Parathyroid adenoma (tissue), 2 donors: ENCODE measurements at regions not wholly inside any gene's neighbourhood (a gene's known extent, or its start where the extent isn't known, plus 50 kb on each side); places are given as distances from the start of the nearest gene placed in this dataset.
A peak's percentile ranks its signal among the peaks of the same experiment; 100 is the strongest.

Source experiments
- H2AFZ ChIP-seq: fragments of 300-600 bp; sonication (generic); one replicate; pipeline ENCODE4 v1.7.0; 2017; ENCODE audit warnings: antibody characterized with exemption, mild to moderate bottlenecking
- H3K27ac ChIP-seq: fragments of 300-600 bp; sonication (generic); one replicate; pipeline ENCODE4 v1.7.0; 2017
- H3K27me3 ChIP-seq: fragments of 300-600 bp; sonication (generic); one replicate; pipeline ENCODE4 v1.7.0; 2017; ENCODE audit warnings: low read length; ENCODE audit not compliant: control insufficient read depth, insufficient read depth
- H3K36me3 ChIP-seq: fragments of 300-600 bp; sonication (generic); one replicate; pipeline ENCODE4 v1.7.0; 2017; ENCODE audit warnings: low read length; ENCODE audit not compliant: control insufficient read depth, insufficient read depth
- H3K4me1 ChIP-seq: fragments of 300-600 bp; sonication (generic); one replicate; pipeline ENCODE4 v1.7.0; 2017; ENCODE audit warnings: control low read depth
- H3K4me2 ChIP-seq: fragments of 300-600 bp; sonication (generic); one replicate; pipeline ENCODE4 v1.7.0; 2017; ENCODE audit warnings: low read length
- H3K4me3 ChIP-seq: fragments of 300-600 bp; sonication (generic); one replicate; pipeline ENCODE4 v1.7.0; 2017; ENCODE audit warnings: low read depth, low read length
- H3K79me2 ChIP-seq: fragments of 300-600 bp; sonication (generic); one replicate; pipeline ENCODE4 v1.7.0; 2017; ENCODE audit warnings: control low read depth
- H3K9ac ChIP-seq: fragments of 300-600 bp; sonication (generic); one replicate; pipeline ENCODE4 v1.7.0; 2017; ENCODE audit warnings: mild to moderate bottlenecking
- H3K9me3 ChIP-seq: fragments of 300-600 bp; sonication (generic); one replicate; pipeline ENCODE4 v1.7.0; 2017; ENCODE audit warnings: low read length; ENCODE audit not compliant: control insufficient read depth
- CTCF ChIP-seq: fragments of 300-600 bp; sonication (generic); IDR thresholded peaks from one replicate; pipeline ENCODE4 v1.7.0; 2017; ENCODE audit warnings: antibody characterized with exemption, mild to moderate bottlenecking
- donor health status: primary hyperparathyroidism.

GRCh38 chr12:91931111-91931510 is 214.5 kb downstream of the BTG1 start:
- no peak for TF ChIP-seq CTCF
- Histone ChIP-seq H3K4me3 (no peak overlapping the region), H3K79me2 (no peaks in the 10 kb centered on the region), H3K36me3 (no peaks in the 10 kb centered on the region), H3K9ac (no peak overlapping the region), H3K9me3 (no peaks in the 10 kb centered on the region), H3K27ac (no peak overlapping the region), H2AFZ (peak overlapping the region; percentile 26), H3K4me2 (no peak overlapping the region), H3K4me1 (no peaks in the 10 kb centered on the region), H3K27me3 (no peaks in the 10 kb centered on the region)

DNA sequence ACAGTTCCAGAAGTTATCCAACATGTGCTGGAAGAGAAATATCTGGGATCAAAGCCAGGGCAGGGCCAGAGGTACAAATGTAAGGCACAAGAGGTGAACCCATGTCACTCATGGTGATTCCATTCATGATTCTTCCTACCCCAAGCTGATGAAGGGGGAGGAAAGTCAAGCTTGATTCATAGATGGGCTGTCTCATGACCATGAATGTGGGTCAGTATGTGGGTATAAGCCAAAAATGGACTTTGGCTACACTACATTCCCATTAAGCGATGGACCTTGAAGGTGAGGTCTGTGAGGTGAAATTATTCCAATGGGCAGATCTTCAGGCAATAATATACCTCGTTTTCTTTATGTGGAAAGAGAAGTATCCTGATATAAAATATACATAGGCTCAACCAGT is 217.1 kb downstream of the BTG1 start:
- Histone ChIP-seq H3K36me3 (no peaks in the 10 kb centered on the region), H2AFZ (no peak overlapping the region), H3K9me3 (no peaks in the 10 kb centered on the region), H3K4me3 (no peak overlapping the region), H3K27me3 (no peaks in the 10 kb centered on the region), H3K79me2 (no peaks in the 10 kb centered on the region), H3K27ac (no peak overlapping the region), H3K9ac (no peak overlapping the region), H3K4me1 (no peaks in the 10 kb centered on the region), H3K4me2 (no peak overlapping the region)
- TF ChIP-seq CTCF: no peak

DNA sequence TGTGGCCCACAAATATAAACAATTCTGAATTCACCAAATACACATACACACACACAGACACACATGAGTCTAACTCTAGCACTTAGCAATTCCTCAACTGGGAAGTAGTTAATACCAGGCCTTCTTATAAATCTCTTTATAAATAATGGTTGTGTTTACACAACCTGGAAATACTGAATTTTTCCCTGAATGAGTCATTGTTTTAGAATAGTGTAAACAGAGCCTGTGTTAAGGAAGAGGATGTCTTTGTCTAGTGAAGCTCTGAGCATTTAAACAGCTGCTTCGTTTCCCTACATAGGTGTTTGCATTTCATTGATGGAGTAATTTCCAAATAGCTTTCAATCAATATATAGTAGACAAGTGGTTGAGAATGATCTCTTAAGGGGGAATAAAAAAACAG is 218.8 kb downstream of the BTG1 start:
- Histone ChIP-seq H3K79me2 (no peaks in the 10 kb centered on the region), H3K4me3 (no peak overlapping the region), H2AFZ (no peak overlapping the region), H3K27me3 (no peaks in the 10 kb centered on the region), H3K4me1 (peaks cover 8% of the 10 kb centered on the region), H3K4me2 (no peak overlapping the region), H3K27ac (no peak overlapping the region), H3K9me3 (no peaks in the 10 kb centered on the region), H3K9ac (no peak overlapping the region), H3K36me3 (no peaks in the 10 kb centered on the region)
- no peak for TF ChIP-seq CTCF

DNA sequence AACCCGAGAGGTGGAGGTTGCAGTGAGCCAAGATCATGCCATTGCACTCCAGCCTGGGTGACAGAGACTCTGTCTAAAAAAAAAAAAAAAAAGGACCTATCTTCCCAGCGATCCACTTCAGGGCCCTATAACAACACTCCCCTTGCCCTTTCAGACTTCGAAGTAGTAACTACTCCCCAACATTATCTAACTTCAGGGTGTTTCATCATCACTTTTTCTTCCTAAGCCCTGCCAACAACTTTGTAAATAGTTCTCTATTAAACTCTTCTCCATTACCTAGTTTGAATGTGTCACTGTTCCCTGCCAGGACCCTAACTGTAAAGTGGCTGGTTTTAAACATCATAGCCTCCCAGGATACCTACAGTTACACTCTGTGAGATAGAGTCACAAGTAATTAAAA is 220.8 kb downstream of the BTG1 start:
- no peak for TF ChIP-seq CTCF
- Histone ChIP-seq H3K27me3 (no peaks in the 10 kb centered on the region), H3K36me3 (no peaks in the 10 kb centered on the region), H3K4me1 (peaks cover 24% of the 10 kb centered on the region), H3K9me3 (no peaks in the 10 kb centered on the region), H3K79me2 (no peaks in the 10 kb centered on the region), H2AFZ (no peak overlapping the region), H3K27ac (no peak overlapping the region), H3K4me2 (no peak overlapping the region), H3K9ac (no peak overlapping the region), H3K4me3 (no peak overlapping the region)

GRCh38 chr12:91923864-91924263 is 221.8 kb downstream of the BTG1 start:
- Histone ChIP-seq H3K27me3 (no peaks in the 10 kb centered on the region), H3K4me1 (peaks cover 33% of the 10 kb centered on the region), H2AFZ (no peak overlapping the region), H3K9ac (no peak overlapping the region), H3K4me3 (no peak overlapping the region), H3K9me3 (no peaks in the 10 kb centered on the region), H3K4me2 (no peak overlapping the region), H3K27ac (no peak overlapping the region), H3K36me3 (no peaks in the 10 kb centered on the region), H3K79me2 (no peaks in the 10 kb centered on the region)
- no peak for TF ChIP-seq CTCF
